DND-41 (cell line): ENCODE measurements at regions not wholly inside any gene's neighbourhood (a gene's known extent, or its start where the extent isn't known, plus 50 kb on each side); places are given as distances from the start of the nearest gene placed in this dataset.

Experiments used
- ATAC-seq: fragments of 200-7000 bp; cut with Tn5 transposase; 3 replicates; pipeline ENCODE4 v1.9.1; 2021; ENCODE audit warnings: low read depth; ENCODE audit not compliant: insufficient read depth
- DNase-seq: peaks from one replicate; pipeline ENCODE4 v3.0.0-alpha.2; 2020
- H2AFZ ChIP-seq: 2 replicates; pipeline ENCODE4 v1.6.0; 2012; ENCODE audit warnings: low read depth, low read length
- H3K27ac ChIP-seq: 2 replicates; pipeline ENCODE4 v1.5.1; 2012; ENCODE audit warnings: low read length, inconsistent platforms
- H3K27me3 ChIP-seq: fragments of 200-600 bp; sonication (generic); 2 replicates; pipeline ENCODE4 v1.6.0; 2012; ENCODE audit warnings: low read length, mild to moderate bottlenecking, inconsistent platforms; ENCODE audit not compliant: insufficient read depth, poor library complexity
- H3K36me3 ChIP-seq: 2 replicates; pipeline ENCODE4 v1.5.1; 2012; ENCODE audit warnings: low read length, inconsistent platforms; ENCODE audit not compliant: insufficient read depth
- H3K4me1 ChIP-seq: 2 replicates; pipeline ENCODE4 v1.5.1; 2012; ENCODE audit warnings: mild to moderate bottlenecking, low read length; ENCODE audit not compliant: insufficient read depth
- H3K4me2 ChIP-seq: 2 replicates; pipeline ENCODE4 v1.6.0; 2012; ENCODE audit warnings: mild to moderate bottlenecking, moderate library complexity, low read length, inconsistent platforms; ENCODE audit not compliant: insufficient read depth
- H3K4me3 ChIP-seq, 2 experiments: fragments of 200-600 bp in 1 of 2; shearing (Covaris generic) in 1 of 2; 2 replicates each; pipeline ENCODE4 v1.5.1; 2012 to 2016; ENCODE audit warnings: inconsistent platforms in 2 of 2, low read length in 2 of 2, mild to moderate bottlenecking in 2 of 2, low read depth in 1 of 2, moderate library complexity in 1 of 2
- H3K79me2 ChIP-seq: 2 replicates; pipeline ENCODE4 v1.6.0; 2012; ENCODE audit warnings: low read length, inconsistent platforms; ENCODE audit not compliant: insufficient read depth
- H3K9ac ChIP-seq: 2 replicates; pipeline ENCODE4 v1.6.0; 2012; ENCODE audit warnings: low read depth, mild to moderate bottlenecking, inconsistent platforms, low read length, moderate library complexity
- H3K9me3 ChIP-seq: 2 replicates; pipeline ENCODE4 v1.5.1; 2012; ENCODE audit warnings: low read length, moderate library complexity, mild to moderate bottlenecking, inconsistent platforms; ENCODE audit not compliant: insufficient read depth, severe bottlenecking
- H4K20me1 ChIP-seq: 2 replicates; pipeline ENCODE4 v1.6.0; 2012; ENCODE audit warnings: low read length; ENCODE audit not compliant: insufficient read depth
- EZH2 ChIP-seq: IDR thresholded peaks from 3 replicates; pipeline ENCODE4 v1.6.1; 2012; ENCODE audit warnings: borderline replicate concordance, low read depth, mild to moderate bottlenecking, moderate library complexity, low read length, inconsistent platforms; ENCODE audit not compliant: severe bottlenecking
- TF ChIP-seq, protein P1 (sequence below): IDR thresholded peaks from 2 replicates; pipeline ENCODE4 v1.5.1; 2012; ENCODE audit warnings: borderline replicate concordance, low read length, moderate library complexity, mild to moderate bottlenecking; ENCODE audit not compliant: poor library complexity, severe bottlenecking; ENCODE audit errors: extremely low read depth

DNA sequence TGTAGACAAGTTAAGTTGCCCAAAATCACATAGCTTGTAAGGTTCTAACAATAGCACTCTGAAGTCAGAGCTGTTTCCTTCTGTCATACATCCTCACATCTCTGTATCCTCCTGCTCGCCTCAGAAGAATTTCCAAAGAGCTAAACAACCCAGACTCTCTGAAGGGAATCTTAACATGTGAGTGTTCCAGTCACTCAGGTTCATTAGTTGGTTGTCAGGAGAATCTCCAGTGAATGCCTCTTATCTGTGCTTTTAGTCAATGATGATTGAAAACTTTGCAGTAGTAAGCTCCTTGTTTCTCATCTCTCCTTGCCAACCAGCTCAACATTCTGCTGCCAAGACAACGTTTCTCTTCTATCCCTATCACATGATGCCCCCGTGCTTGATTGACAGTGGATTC lies 195.5 kb downstream of the C11orf91 start:
- no peak for ATAC-seq
- no peak overlapping the region for H3K27ac ChIP-seq
- no peak overlapping the region for H3K4me2 ChIP-seq
- H3K9me3 ChIP-seq: no peaks in the 10 kb centered on the region
- H2AFZ ChIP-seq: no peak overlapping the region
- TF ChIP-seq, protein P1, sequence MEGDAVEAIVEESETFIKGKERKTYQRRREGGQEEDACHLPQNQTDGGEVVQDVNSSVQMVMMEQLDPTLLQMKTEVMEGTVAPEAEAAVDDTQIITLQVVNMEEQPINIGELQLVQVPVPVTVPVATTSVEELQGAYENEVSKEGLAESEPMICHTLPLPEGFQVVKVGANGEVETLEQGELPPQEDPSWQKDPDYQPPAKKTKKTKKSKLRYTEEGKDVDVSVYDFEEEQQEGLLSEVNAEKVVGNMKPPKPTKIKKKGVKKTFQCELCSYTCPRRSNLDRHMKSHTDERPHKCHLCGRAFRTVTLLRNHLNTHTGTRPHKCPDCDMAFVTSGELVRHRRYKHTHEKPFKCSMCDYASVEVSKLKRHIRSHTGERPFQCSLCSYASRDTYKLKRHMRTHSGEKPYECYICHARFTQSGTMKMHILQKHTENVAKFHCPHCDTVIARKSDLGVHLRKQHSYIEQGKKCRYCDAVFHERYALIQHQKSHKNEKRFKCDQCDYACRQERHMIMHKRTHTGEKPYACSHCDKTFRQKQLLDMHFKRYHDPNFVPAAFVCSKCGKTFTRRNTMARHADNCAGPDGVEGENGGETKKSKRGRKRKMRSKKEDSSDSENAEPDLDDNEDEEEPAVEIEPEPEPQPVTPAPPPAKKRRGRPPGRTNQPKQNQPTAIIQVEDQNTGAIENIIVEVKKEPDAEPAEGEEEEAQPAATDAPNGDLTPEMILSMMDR: no peak
- no peak for TF ChIP-seq EZH2
- H3K27me3 ChIP-seq: peaks cover 8% of the 10 kb centered on the region
- no peak for DNase-seq
- H3K4me3 ChIP-seq: no peak overlapping the region
- H3K4me1 ChIP-seq: no peaks in the 10 kb centered on the region
- H3K79me2 ChIP-seq: no peaks in the 10 kb centered on the region
- no peak overlapping the region for H3K9ac ChIP-seq
- no peaks in the 10 kb centered on the region for H3K36me3 ChIP-seq
- no peaks in the 10 kb centered on the region for H4K20me1 ChIP-seq

DNA sequence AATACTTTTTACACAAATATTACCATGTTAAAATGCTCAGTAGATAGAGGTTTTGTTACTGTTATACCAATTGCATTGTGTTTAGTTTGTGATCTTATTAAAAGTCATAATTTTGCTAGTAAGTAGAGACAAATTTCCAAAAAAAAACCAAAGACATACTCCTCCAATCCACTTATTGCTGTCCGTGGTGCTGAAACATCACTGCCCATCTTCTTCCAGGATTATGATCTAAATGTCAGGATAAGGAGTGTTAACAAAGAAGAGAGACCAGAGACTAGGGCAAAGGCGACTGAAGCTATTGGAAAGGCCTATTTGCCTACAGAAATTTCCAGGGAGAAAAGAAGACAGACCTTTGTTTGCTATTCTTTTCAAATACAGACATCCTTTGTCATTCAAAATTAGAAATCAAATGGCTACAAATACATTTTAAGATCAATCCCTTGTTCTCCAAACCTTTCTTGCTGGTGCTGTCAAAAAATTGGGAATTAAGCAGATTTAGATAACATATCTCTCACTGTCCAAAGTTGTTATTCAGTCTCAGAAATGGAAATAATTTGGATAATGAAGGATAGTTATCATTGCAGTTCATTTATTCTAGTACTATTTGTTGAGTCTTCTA lies 199.7 kb downstream of the C11orf91 start:
- TF ChIP-seq, protein P1: no peak
- TF ChIP-seq EZH2: no peak
- Histone ChIP-seq H3K4me1 (no peaks in the 10 kb centered on the region), H3K27ac (no peak overlapping the region), H3K4me2 (no peak overlapping the region), H3K27me3 (no peaks in the 10 kb centered on the region), H3K9me3 (no peaks in the 10 kb centered on the region), H2AFZ (no peak overlapping the region), H3K79me2 (no peaks in the 10 kb centered on the region), H3K4me3 (no peak overlapping the region), H3K36me3 (no peaks in the 10 kb centered on the region), H3K9ac (no peak overlapping the region), H4K20me1 (no peaks in the 10 kb centered on the region)
- no peak for ATAC-seq
- peak; percentile 50 for DNase-seq

DNA sequence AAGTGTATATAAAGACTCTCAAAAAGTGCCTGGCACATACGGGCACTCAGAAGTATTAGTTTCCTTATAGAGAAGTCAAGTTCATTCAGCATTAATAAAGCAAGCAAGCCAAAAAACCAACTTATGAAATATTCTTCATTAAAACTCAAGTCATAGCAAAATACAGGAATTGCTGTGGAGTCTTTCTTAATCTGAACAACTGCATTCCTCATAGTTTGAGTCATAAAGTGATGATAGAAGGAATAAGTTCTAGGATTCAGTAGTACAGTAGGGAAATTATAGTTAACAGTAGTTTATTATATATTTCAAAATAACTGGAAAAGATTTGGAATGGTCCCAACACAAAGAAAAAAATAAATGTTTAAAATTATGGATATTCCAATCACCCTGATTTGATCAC lies 200.3 kb downstream of the C11orf91 start:
- ATAC-seq: no peak
- no peaks in the 10 kb centered on the region for H3K9me3 ChIP-seq

More for the DNA sequence above, 200.3 kb downstream of the C11orf91 start:
- Histone ChIP-seq H3K36me3 (no peaks in the 10 kb centered on the region), H4K20me1 (no peaks in the 10 kb centered on the region), H2AFZ (no peak overlapping the region), H3K27ac (no peak overlapping the region), H3K4me2 (no peak overlapping the region), H3K79me2 (no peaks in the 10 kb centered on the region), H3K27me3 (no peaks in the 10 kb centered on the region), H3K9ac (no peak overlapping the region), H3K4me3 (no peak overlapping the region), H3K4me1 (no peaks in the 10 kb centered on the region)
- no peak for DNase-seq
- TF ChIP-seq, protein P1: no peak
- TF ChIP-seq EZH2: no peak
